ENCODE measurements at regions not wholly inside any gene's neighbourhood (a gene's known extent, or its start where the extent isn't known, plus 50 kb on each side); places are given as distances from the start of the nearest gene placed in this dataset.

GRCh38 chr1:238466459-238466858 lies 575.7 kb upstream of the ZP4 start:
- H3K36me3 Mint-ChIP-seq: no peaks in the 10 kb centered on the region
- peaks cover 3% of the 10 kb centered on the region for H3K4me1 Mint-ChIP-seq
- no peak overlapping the region for H3K4me3 Mint-ChIP-seq
- no peak for DNase-seq (ENCODE audit: low spot score in 2 of 2, unreplicated experiment in 2 of 2)
- TF ChIP-seq CTCF (IDR thresholded peaks at IDR 0.05; ENCODE audit: unreplicated experiment): no peak
- H3K27ac Mint-ChIP-seq: no peak overlapping the region
- H3K9me3 Mint-ChIP-seq: peaks cover 11% of the 10 kb centered on the region
- H3K27me3 Mint-ChIP-seq (ENCODE audit: low read depth): no peaks in the 10 kb centered on the region

GRCh38 chr1:238465449-238465848 lies 574.7 kb upstream of the ZP4 start:
- peaks cover 3% of the 10 kb centered on the region for H3K4me1 Mint-ChIP-seq
- H3K9me3 Mint-ChIP-seq: peaks cover 11% of the 10 kb centered on the region
- H3K27ac Mint-ChIP-seq: no peak overlapping the region
- DNase-seq (ENCODE audit: low spot score in 2 of 2, unreplicated experiment in 2 of 2): no peak
- no peak for TF ChIP-seq CTCF (IDR thresholded peaks at IDR 0.05; ENCODE audit: unreplicated experiment)
- no peaks in the 10 kb centered on the region for H3K27me3 Mint-ChIP-seq (ENCODE audit: low read depth)
- H3K4me3 Mint-ChIP-seq: no peak overlapping the region
- H3K36me3 Mint-ChIP-seq: no peaks in the 10 kb centered on the region

GRCh38 chr1:238458899-238459298 lies 568.2 kb upstream of the ZP4 start:
- Mint-ChIP-seq H3K4me3 (no peak overlapping the region), H3K27ac (no peak overlapping the region), H3K4me1 (peaks cover 2% of the 10 kb centered on the region), H3K27me3 (ENCODE audit: low read depth) (no peaks in the 10 kb centered on the region), H3K9me3 (peaks cover 11% of the 10 kb centered on the region), H3K36me3 (no peaks in the 10 kb centered on the region)
- no peak for DNase-seq (ENCODE audit: low spot score in 2 of 2, unreplicated experiment in 2 of 2)
- TF ChIP-seq CTCF (IDR thresholded peaks at IDR 0.05; ENCODE audit: unreplicated experiment): no peak

GRCh38 chr1:238457610-238458009 lies 566.9 kb upstream of the ZP4 start:
- Mint-ChIP-seq H3K27ac (no peak overlapping the region), H3K27me3 (ENCODE audit: low read depth) (no peaks in the 10 kb centered on the region), H3K36me3 (no peaks in the 10 kb centered on the region), H3K4me1 (peaks cover 2% of the 10 kb centered on the region), H3K4me3 (no peak overlapping the region), H3K9me3 (peaks cover 5% of the 10 kb centered on the region)
- no peak for DNase-seq (ENCODE audit: low spot score in 2 of 2, unreplicated experiment in 2 of 2)
- no peak for TF ChIP-seq CTCF (IDR thresholded peaks at IDR 0.05; ENCODE audit: unreplicated experiment)

- no peaks in the 10 kb centered on the region for H3K27me3 Mint-ChIP-seq (ENCODE audit: low read depth)
These were observed 561.1 kb upstream of the ZP4 start for GRCh38 chr1:238451781-238452310.

More at GRCh38 chr1:238451781-238452310, 561.1 kb upstream of the ZP4 start:
- no peak for TF ChIP-seq CTCF (IDR thresholded peaks at IDR 0.05; ENCODE audit: unreplicated experiment)
- Mint-ChIP-seq H3K27ac (no peak overlapping the region), H3K9me3 (no peaks in the 10 kb centered on the region), H3K4me1 (no peaks in the 10 kb centered on the region), H3K4me3 (no peak overlapping the region), H3K36me3 (no peaks in the 10 kb centered on the region)
- no peak for DNase-seq (ENCODE audit: low spot score in 2 of 2, unreplicated experiment in 2 of 2)

Measured in mesothelial cell of epicardium (in vitro differentiated cells).